HUES6 (cell line): ENCODE measurements at regions not wholly inside any gene's neighbourhood (a gene's known extent, or its start where the extent isn't known, plus 50 kb on each side); places are given as distances from the start of the nearest gene placed in this dataset.

Experiments
- H3K27ac ChIP-seq: 2 replicates; pipeline ENCODE4 v1.7.0; 2013; ENCODE audit warnings: low read depth, mild to moderate bottlenecking, low read length, inconsistent platforms
- H3K27me3 ChIP-seq: 2 replicates; pipeline ENCODE4 v1.6.1; 2013; ENCODE audit warnings: low read length; ENCODE audit not compliant: control insufficient read depth, insufficient read depth
- H3K36me3 ChIP-seq: 2 replicates; pipeline ENCODE4 v1.6.1; 2013; ENCODE audit warnings: low read length; ENCODE audit not compliant: control insufficient read depth, insufficient read depth
- H3K4me1 ChIP-seq: 2 replicates; pipeline ENCODE4 v1.6.1; 2013; ENCODE audit warnings: low read length; ENCODE audit not compliant: control insufficient read depth, insufficient read depth
- H3K4me3 ChIP-seq: 2 replicates; pipeline ENCODE4 v1.5.1; 2013; ENCODE audit warnings: low read depth, low read length
- H3K9ac ChIP-seq: one replicate; pipeline ENCODE4 v1.6.1; 2013; ENCODE audit warnings: mild to moderate bottlenecking, low read length
- H3K9me3 ChIP-seq: 2 replicates; pipeline ENCODE4 v1.6.1; 2013; ENCODE audit warnings: low read depth, low read length; ENCODE audit not compliant: control insufficient read depth, insufficient read depth

- no peaks in the 10 kb centered on the region for H3K27me3 ChIP-seq
- H3K27ac ChIP-seq = no peak overlapping the region
- H3K9me3 ChIP-seq = no peaks in the 10 kb centered on the region; the same call in 1 of the 2 replicates
- H3K4me1 ChIP-seq = peaks cover 9% of the 10 kb centered on the region; the same call in 1 of the 2 replicates
- H3K4me3 ChIP-seq = no peak overlapping the region
- no peak overlapping the region for H3K9ac ChIP-seq
- no peaks in the 10 kb centered on the region for H3K36me3 ChIP-seq
Measured at GRCh38 chr18:70920840-70921374, 632.1 kb downstream of the SOCS6 start.

GRCh38 chr18:70907673-70908072 is 618.8 kb downstream of the SOCS6 start:
- H3K9me3 ChIP-seq = no peaks in the 10 kb centered on the region

DNA sequence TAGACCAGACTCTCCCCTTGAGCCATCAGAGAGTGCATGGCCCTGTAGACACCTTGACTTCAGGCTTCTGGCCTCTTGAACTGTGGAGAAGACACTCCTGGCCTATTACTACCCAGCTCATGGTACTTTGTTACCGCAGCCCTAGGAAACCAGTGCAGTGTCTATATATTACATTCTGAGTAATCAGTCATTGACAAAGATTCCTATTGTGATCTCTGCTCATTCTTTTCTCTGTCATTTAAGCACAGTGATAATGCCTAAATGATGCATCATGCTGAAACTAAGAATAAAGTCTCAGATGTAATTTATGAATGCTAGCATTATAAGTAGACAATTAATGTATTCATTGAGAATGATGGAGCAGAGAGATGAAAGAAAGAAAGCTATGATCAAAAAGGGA is 603.5 kb downstream of the SOCS6 start:
- Histone ChIP-seq H3K4me3 (no peak overlapping the region), H3K4me1 (no peaks in the 10 kb centered on the region), H3K36me3 (no peaks in the 10 kb centered on the region), H3K27me3 (no peaks in the 10 kb centered on the region), H3K9ac (no peak overlapping the region), H3K27ac (no peak overlapping the region), H3K9me3 (no peaks in the 10 kb centered on the region)

More at GRCh38 chr18:70907673-70908072, 618.8 kb downstream of the SOCS6 start:
- H3K27ac ChIP-seq = peak overlapping the region; percentile 51; the same call in 1 of the 2 replicates
- H3K27me3 ChIP-seq = no peaks in the 10 kb centered on the region
- H3K9ac ChIP-seq = no peak overlapping the region
- H3K4me1 ChIP-seq = peaks cover 6% of the 10 kb centered on the region; the same call in 1 of the 2 replicates
- H3K36me3 ChIP-seq = no peaks in the 10 kb centered on the region
- H3K4me3 ChIP-seq = no peak overlapping the region

- Histone ChIP-seq H3K9me3 (0 out of 2 replicates have a peak, but pooled peaks cover 5% of the 10 kb centered on the region), H3K36me3 (no peaks in the 10 kb centered on the region)
Measured at GRCh38 chr18:70870292-70870691, 581.4 kb downstream of the SOCS6 start.

GRCh38 chr18:70848329-70848728 is 559.5 kb downstream of the SOCS6 start:
- H3K9me3 ChIP-seq = no peaks in the 10 kb centered on the region
- no peak overlapping the region for H3K4me3 ChIP-seq
- H3K36me3 ChIP-seq = no peaks in the 10 kb centered on the region
- no peak overlapping the region for H3K27ac ChIP-seq
- H3K9ac ChIP-seq = no peak overlapping the region
- H3K27me3 ChIP-seq = no peaks in the 10 kb centered on the region
- no peaks in the 10 kb centered on the region for H3K4me1 ChIP-seq

More at GRCh38 chr18:70870292-70870691, 581.4 kb downstream of the SOCS6 start:
- no peak overlapping the region for H3K9ac ChIP-seq
- H3K4me3 ChIP-seq = no peak overlapping the region
- H3K27ac ChIP-seq = no peak overlapping the region
- no peaks in the 10 kb centered on the region; the same call in 1 of the 2 replicates for H3K4me1 ChIP-seq
- H3K27me3 ChIP-seq = no peaks in the 10 kb centered on the region

DNA sequence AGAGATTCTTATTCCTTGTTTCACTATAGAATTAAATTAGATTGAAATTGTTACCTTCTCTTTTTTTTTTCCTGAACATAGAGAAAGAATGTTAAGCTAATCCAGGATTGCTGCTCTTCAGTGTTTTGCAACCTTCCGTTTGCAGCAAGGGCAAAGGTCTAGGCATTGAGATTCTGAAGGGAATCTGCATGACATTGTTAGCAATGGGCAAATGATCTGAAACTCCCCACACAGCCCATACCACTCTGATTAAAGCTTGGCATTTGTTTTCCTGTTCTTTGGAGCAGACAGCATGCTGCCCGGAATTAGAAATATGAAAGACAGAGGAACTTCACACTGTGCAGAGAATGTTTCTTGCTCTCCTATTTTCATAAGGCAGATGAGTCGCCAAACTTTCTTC is 551.8 kb downstream of the SOCS6 start:
- H3K27me3 ChIP-seq = no peaks in the 10 kb centered on the region
- no peak overlapping the region for H3K9ac ChIP-seq
- H3K4me3 ChIP-seq = no peak overlapping the region
- no peak overlapping the region for H3K27ac ChIP-seq
- no peaks in the 10 kb centered on the region for H3K36me3 ChIP-seq
- H3K9me3 ChIP-seq = no peaks in the 10 kb centered on the region
- no peaks in the 10 kb centered on the region for H3K4me1 ChIP-seq

- H3K36me3 ChIP-seq = no peaks in the 10 kb centered on the region
- no peak overlapping the region for H3K27ac ChIP-seq
Measured at GRCh38 chr18:70827632-70828031, 538.8 kb downstream of the SOCS6 start.

GRCh38 chr18:70826571-70826970 is 537.7 kb downstream of the SOCS6 start:
- Histone ChIP-seq H3K9ac (no peak overlapping the region), H3K9me3 (no peaks in the 10 kb centered on the region), H3K27me3 (no peaks in the 10 kb centered on the region), H3K4me3 (no peak overlapping the region), H3K4me1 (no peaks in the 10 kb centered on the region), H3K36me3 (no peaks in the 10 kb centered on the region), H3K27ac (no peak overlapping the region)

More at GRCh38 chr18:70827632-70828031, 538.8 kb downstream of the SOCS6 start:
- Histone ChIP-seq H3K27me3 (no peaks in the 10 kb centered on the region), H3K9me3 (no peaks in the 10 kb centered on the region), H3K4me3 (no peak overlapping the region), H3K9ac (no peak overlapping the region), H3K4me1 (no peaks in the 10 kb centered on the region)

DNA sequence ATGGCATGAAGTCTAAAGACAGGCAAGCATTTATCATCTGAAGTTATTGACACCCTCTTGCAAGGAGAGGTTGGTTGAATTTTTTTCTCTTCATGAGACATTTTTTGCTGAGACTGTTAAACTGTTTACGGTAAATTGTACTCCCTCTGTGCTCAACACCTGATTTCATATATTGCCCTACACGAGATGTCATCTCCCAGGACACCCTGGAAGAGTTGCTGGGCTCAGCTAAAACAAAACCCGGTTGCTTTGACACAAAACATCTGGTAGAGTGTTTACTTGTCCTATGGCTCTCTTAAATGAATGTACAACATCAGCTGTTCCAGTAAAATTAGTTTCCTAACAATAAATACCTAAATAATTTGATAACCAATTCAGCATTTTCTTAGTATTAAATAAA is 533.8 kb downstream of the SOCS6 start:
- no peaks in the 10 kb centered on the region for H3K27me3 ChIP-seq
- no peak overlapping the region for H3K9ac ChIP-seq
- no peak overlapping the region for H3K4me3 ChIP-seq
- no peaks in the 10 kb centered on the region for H3K36me3 ChIP-seq
- no peaks in the 10 kb centered on the region for H3K4me1 ChIP-seq
- no peaks in the 10 kb centered on the region for H3K9me3 ChIP-seq
- H3K27ac ChIP-seq = no peak overlapping the region

GRCh38 chr18:70822117-70822516 is 533.3 kb downstream of the SOCS6 start:
- Histone ChIP-seq H3K27ac (no peak overlapping the region), H3K9me3 (no peaks in the 10 kb centered on the region), H3K9ac (no peak overlapping the region), H3K4me3 (no peak overlapping the region), H3K27me3 (no peaks in the 10 kb centered on the region), H3K4me1 (no peaks in the 10 kb centered on the region), H3K36me3 (no peaks in the 10 kb centered on the region)

GRCh38 chr18:70808481-70809056 is 519.7 kb downstream of the SOCS6 start:
- Histone ChIP-seq H3K4me1 (no peaks in the 10 kb centered on the region), H3K27me3 (no peaks in the 10 kb centered on the region), H3K36me3 (no peaks in the 10 kb centered on the region), H3K9ac (no peak overlapping the region), H3K27ac (no peak overlapping the region), H3K4me3 (no peak overlapping the region), H3K9me3 (no peaks in the 10 kb centered on the region)
